GM10266 (cell line): ENCODE measurements at regions not wholly inside any gene's neighbourhood (a gene's known extent, or its start where the extent isn't known, plus 50 kb on each side); places are given as distances from the start of the nearest gene placed in this dataset.

Experiments
- DNase-seq: peaks from one replicate; pipeline ENCODE4 v3.0.0; 2012; ENCODE audit errors: extremely low spot score
- TF ChIP-seq, protein P1 (sequence below): IDR thresholded peaks from 2 replicates; pipeline ENCODE4 v1.5.1; 2012; ENCODE audit warnings: mild to moderate bottlenecking, low read depth; ENCODE audit not compliant: control insufficient read depth, insufficient read depth; ENCODE audit errors: missing control alignments

DNA sequence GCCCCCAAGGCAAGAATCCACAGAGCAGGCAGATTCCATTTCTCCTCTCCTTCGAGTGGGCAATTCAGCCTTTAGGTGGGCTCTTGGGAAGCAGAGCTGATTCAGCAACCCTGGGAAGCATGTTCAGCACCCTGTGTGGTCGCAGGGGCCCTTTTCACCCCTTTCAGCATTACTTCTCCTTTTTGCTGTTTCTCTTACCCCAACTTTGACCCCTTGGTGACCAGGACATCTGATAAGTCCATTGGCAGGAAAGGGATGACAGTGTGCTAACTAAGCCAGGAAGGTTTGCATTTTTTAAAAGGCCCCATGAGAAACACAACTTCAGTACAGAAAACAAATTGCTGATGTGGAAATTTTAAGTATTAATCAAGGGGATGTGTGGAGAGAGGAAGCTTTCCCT is 283.7 kb upstream of the NRP1 start:
- TF ChIP-seq, protein P1, sequence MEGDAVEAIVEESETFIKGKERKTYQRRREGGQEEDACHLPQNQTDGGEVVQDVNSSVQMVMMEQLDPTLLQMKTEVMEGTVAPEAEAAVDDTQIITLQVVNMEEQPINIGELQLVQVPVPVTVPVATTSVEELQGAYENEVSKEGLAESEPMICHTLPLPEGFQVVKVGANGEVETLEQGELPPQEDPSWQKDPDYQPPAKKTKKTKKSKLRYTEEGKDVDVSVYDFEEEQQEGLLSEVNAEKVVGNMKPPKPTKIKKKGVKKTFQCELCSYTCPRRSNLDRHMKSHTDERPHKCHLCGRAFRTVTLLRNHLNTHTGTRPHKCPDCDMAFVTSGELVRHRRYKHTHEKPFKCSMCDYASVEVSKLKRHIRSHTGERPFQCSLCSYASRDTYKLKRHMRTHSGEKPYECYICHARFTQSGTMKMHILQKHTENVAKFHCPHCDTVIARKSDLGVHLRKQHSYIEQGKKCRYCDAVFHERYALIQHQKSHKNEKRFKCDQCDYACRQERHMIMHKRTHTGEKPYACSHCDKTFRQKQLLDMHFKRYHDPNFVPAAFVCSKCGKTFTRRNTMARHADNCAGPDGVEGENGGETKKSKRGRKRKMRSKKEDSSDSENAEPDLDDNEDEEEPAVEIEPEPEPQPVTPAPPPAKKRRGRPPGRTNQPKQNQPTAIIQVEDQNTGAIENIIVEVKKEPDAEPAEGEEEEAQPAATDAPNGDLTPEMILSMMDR = no peak
- DNase-seq = no peak

DNA sequence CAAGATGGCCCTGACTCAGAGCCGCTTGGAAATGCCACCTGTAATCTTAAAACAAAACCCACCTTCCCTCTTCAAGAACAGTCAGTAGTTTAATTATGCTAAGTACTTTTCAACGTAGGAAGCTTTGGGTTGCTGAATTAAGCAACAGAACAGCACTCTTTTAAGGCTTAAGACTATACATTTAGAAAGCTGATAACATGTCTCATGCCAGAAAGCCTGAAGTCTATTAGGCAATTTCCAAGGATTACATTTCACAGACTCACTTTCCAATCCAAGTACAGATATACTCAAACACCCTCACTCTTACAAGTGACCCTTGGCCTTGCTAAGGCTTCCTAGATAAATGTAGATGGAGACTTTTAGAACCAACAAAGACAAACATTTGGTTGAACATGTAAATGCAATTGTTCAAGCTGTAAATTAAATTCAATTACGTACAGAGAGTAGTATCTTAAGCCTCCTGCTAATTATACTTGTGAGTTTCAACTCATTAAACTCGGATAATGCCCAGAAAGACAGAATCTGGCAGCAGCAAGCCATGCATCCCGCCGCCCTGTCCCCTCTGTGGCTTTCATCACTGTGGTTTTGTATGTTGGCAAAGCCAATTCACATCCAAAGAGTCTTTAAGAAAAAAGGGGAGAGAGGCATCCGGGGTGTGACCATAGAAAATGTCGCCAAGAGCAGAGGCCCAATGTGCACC is 283.1 kb upstream of the NRP1 start:
- no peak for DNase-seq
- TF ChIP-seq, protein P1 = no peak

DNA sequence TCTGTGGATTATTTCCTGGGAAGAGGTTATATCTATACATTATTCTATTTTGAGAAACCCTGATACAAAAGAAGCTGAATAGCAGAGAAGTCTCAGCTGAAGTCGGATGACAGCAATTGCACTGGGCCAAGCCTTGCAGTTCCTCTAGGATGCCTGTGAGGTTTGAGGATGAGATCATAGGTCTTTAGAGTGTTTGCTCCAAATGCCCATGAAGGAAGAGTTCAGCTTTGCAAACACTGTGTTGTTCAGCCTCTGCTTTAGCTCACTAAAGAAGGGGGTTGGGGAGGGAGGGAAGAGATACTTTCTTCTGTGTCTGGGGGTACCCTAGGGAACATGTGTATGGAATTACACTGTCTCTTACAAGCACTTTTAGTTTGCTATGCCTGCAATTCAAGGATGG is 282.5 kb upstream of the NRP1 start:
- DNase-seq = no peak
- TF ChIP-seq, protein P1 = no peak

DNA sequence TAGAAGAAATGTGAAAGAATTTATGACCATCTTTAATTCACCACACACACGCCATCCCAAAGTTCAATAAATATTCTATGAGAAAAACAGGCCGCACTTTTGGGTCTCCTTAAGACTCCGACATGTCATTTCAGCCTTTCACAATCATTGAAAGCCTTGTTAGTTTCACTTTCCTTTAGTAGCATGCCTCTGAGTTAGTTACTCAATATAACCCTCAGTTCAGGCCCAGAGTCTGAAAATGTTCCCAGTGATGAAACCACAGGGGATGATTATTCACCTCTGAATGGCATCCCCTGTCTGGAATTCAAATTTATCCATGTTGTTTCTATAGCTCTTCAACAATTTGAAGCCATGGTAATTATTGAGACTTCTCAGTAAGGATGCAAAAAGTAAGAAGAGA is 278.1 kb upstream of the NRP1 start:
- TF ChIP-seq, protein P1 = no peak
- no peak for DNase-seq

DNA sequence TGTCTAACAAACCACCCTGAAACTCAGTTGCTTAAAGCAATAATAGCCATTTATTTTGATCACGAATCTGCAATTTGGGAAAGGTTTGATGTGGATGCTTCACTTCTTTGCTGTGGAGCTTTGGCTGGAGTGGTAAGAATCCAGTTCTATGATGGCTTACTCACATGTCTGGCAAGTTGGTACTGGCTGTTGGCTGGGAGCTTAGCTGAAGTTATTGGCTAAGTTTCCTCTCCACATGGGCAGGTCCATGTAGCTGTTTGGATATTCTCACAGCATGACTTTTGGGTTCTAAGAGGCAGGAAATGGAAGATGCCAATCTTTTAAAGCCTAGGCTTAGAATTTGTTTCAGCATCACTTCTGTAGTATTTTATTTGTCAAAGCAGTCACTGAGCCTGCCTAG is 277.6 kb upstream of the NRP1 start:
- DNase-seq = no peak
- TF ChIP-seq, protein P1 = no peak

DNA sequence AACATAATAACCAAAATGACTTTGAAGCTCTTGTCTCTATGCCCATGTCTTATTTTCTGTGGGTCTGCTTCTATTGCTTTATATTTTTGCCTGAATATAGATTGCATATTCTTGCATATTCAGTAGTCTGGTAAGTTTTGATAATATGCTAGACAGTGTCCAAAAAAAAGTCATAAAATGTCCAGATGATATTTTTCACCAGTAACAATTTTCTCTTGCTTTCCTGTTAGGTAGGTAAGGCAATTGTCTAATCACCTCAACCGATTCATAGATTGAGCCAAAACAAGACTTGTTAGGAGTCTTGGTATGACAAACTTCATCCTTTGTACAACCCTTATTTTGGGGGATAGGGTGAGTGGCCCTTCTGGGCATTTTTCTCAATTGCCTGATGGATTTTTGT is 277.0 kb upstream of the NRP1 start:
- no peak for DNase-seq
- TF ChIP-seq, protein P1 = no peak

DNA sequence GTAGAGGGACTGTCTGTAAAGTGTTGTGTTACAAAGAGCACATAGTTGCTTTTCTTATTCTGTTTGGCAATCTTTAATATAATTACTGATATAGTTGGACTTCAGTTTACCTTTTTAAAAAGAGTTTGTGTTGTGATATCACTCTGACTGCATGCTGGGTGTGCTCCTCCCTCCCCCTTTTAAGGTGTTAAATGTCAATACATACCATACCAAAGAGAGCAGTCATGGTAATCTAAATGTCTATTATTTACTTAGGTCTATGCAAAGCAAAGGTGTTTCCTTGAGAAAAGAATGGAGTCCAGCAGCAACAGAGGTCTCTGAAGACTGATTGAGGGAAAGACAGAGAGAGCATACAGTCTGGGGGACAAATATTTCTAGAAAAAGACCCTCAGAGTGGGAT is 275.1 kb upstream of the NRP1 start:
- no peak for DNase-seq
- TF ChIP-seq, protein P1 = no peak
